CD4-positive, alpha-beta memory T cell (primary cell): ENCODE measurements at regions not wholly inside any gene's neighbourhood (a gene's known extent, or its start where the extent isn't known, plus 50 kb on each side); places are given as distances from the start of the nearest gene placed in this dataset.

Experiments
- CTCF ChIA-PET: fragments of 350-600 bp; sonication (Branson Sonifier 250); formaldehyde crosslinking; loops from one replicate; lab custom pipeline; 2021; ENCODE audit warnings: inconsistent platforms; ENCODE audit not compliant: partially characterized antibody; lab: Charles Lee
- POLR2A ChIA-PET: fragments of 350-600 bp; sonication (Branson Sonifier 250); formaldehyde crosslinking; loops from one replicate; lab custom pipeline; 2021; ENCODE audit not compliant: partially characterized antibody; lab: Charles Lee
- DNase-seq, 5 donors: peaks; one replicate each; pipeline versions ENCODE4 v3.0.0 to v3.0.0-alpha.2; 2020 to 2022; ENCODE audit warnings: mixed read lengths in 1 of 5
- H3K27ac ChIP-seq: one replicate; pipeline ENCODE4 v1.7.0; 2013; ENCODE audit warnings: low read depth, low read length
- H3K27me3 ChIP-seq: 2 replicates; pipeline ENCODE4 v1.7.0; 2013; ENCODE audit warnings: mild to moderate bottlenecking, low read length, moderate library complexity; ENCODE audit not compliant: insufficient read depth
- H3K36me3 ChIP-seq: 2 replicates; pipeline ENCODE4 v1.7.0; 2013; ENCODE audit warnings: mild to moderate bottlenecking, low read length, moderate library complexity; ENCODE audit not compliant: insufficient read depth
- H3K4me1 ChIP-seq: 2 replicates; pipeline ENCODE4 v1.7.0; 2013; ENCODE audit warnings: mild to moderate bottlenecking, low read length, moderate library complexity; ENCODE audit not compliant: insufficient read depth
- H3K4me3 ChIP-seq, 2 donors: one replicate each; pipeline ENCODE4 v1.7.0; 2013; ENCODE audit warnings: low read length in 2 of 2, mild to moderate bottlenecking in 1 of 2
- H3K9me3 ChIP-seq, 2 donors: one replicate each; pipeline ENCODE4 v1.7.0; 2013; ENCODE audit warnings: low read length in 2 of 2, control low read depth in 1 of 2; ENCODE audit not compliant: control insufficient read depth in 1 of 2
- H3K27ac Mint-ChIP-seq, 7 donors: one replicate each; pipeline ENCODE4 v1.8.0; 2020 to 2021; ENCODE audit warnings: mixed read lengths in 7 of 7, mild to moderate bottlenecking in 6 of 7, inconsistent platforms in 3 of 7, moderate library complexity in 3 of 7
- H3K27me3 Mint-ChIP-seq, 2 donors: one replicate each; pipeline ENCODE4 v1.8.0; 2020 to 2021; ENCODE audit warnings: mixed read lengths in 2 of 2
- H3K36me3 Mint-ChIP-seq, 2 donors: one replicate each; pipeline ENCODE4 v1.8.0; 2020 to 2021; ENCODE audit warnings: mixed read lengths in 2 of 2, inconsistent platforms in 1 of 2, mild to moderate bottlenecking in 1 of 2
- H3K4me1 Mint-ChIP-seq, 4 donors: one replicate each; pipeline ENCODE4 v1.8.0; 2020 to 2021; ENCODE audit warnings: mixed read lengths in 4 of 4, mild to moderate bottlenecking in 1 of 4
- H3K4me3 Mint-ChIP-seq, 8 donors: one replicate each; pipeline ENCODE4 v1.8.0; 2020 to 2021; ENCODE audit warnings: mixed read lengths in 8 of 8, mild to moderate bottlenecking in 7 of 8, moderate library complexity in 6 of 8, inconsistent platforms in 3 of 8
- H3K9me3 Mint-ChIP-seq, 8 donors: one replicate each; pipeline ENCODE4 v1.8.0; 2020 to 2021; ENCODE audit warnings: mixed read lengths in 8 of 8, mild to moderate bottlenecking in 5 of 8, inconsistent platforms in 3 of 8, moderate library complexity in 1 of 8
- intact Hi-C: fragments of 100-400 bp; cut with micrococcal nuclease; formaldehyde crosslinking; loops from one replicate; pipeline ENCODE4 v1.15.1; 2023

DNA sequence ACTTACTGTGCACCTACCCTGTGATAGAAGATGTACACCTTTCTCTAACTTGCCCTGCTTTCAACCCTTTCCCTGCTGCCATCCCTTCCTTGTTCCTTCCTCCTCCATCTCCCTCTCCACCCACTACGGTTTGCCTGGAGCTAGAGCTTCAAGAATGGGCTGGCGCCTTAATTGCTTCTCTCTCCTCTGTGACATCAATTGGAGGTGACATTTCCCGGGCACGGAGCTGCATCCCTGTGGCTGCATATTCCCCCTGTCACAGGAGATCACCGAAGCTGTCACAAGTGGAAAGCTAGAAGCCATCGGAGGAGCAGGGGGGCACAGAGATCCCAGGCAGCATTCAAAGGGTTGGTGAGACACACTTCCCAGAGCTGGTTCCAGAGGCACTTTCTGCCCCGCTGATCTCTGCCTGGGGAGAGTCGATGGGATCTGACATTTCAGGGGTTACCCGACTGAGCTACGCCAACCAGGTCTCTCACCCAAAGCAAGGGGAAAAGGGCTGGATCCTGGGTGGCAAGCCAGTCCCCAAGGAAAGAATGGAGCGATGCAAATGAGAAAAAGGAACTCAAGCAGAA lies 604.9 kb downstream of the MED13L start:
- H3K4me1 Mint-ChIP-seq, result peaks cover 0 to 1% (median 0%) of the 10 kb centered on the region in 4 donors
- H3K4me3 ChIP-seq, result no peak overlapping the region
- no peak overlapping the region for H3K27ac ChIP-seq
- ChIA-PET POLR2A (no interaction called here), CTCF (no interaction called here)
- H3K9me3 Mint-ChIP-seq, result peaks cover 0 to 7% (median 4%) of the 10 kb centered on the region in 8 donors
- H3K27me3 Mint-ChIP-seq, result peaks cover 0 to 1% of the 10 kb centered on the region in 2 donors
- no peak overlapping the region for H3K27ac Mint-ChIP-seq
- H3K4me3 Mint-ChIP-seq, result no peak overlapping the region
- no peaks in the 10 kb centered on the region for H3K36me3 Mint-ChIP-seq
- no peaks in the 10 kb centered on the region for H3K9me3 ChIP-seq
- DNase-seq, result no peak
- no peaks in the 10 kb centered on the region for H3K36me3 ChIP-seq
- H3K27me3 ChIP-seq, result no peaks in the 10 kb centered on the region
- no peaks in the 10 kb centered on the region for H3K4me1 ChIP-seq
- intact Hi-C loops, result no loop called here

DNA sequence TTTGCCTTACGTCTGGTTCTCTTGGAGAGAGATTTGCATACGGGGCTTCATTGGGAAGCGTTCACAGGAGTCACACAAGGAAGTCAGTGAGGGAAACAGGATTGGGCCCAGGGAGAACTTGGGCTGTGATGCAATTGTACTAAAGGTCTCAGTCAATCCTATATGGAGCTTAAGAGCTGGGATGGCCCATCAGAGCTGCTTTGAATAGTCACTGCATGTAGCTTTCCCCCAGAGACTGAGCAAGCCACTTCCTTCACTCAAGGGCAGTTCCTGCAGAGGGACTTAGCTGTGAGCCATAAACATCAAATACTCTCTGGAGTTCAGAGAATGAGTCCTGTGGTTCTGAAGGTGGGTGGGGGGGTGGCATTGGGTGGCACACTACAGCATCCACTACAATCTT lies 605.4 kb downstream of the MED13L start:
- Histone ChIP-seq H3K9me3 (no peaks in the 10 kb centered on the region), H3K4me1 (no peaks in the 10 kb centered on the region), H3K27me3 (no peaks in the 10 kb centered on the region), H3K27ac (no peak overlapping the region), H3K36me3 (no peaks in the 10 kb centered on the region), H3K4me3 (no peak overlapping the region)
- Mint-ChIP-seq H3K36me3 (no peaks in the 10 kb centered on the region), H3K4me1 (peaks cover 0 to 1% (median 0%) of the 10 kb centered on the region in 4 donors), H3K9me3 (peaks cover 0 to 7% (median 4%) of the 10 kb centered on the region in 8 donors), H3K4me3 (no peak overlapping the region), H3K27ac (no peak overlapping the region), H3K27me3 (peaks cover 0 to 1% of the 10 kb centered on the region in 2 donors)
- intact Hi-C loops, result no loop called here
- no peak for DNase-seq
- POLR2A ChIA-PET, result no interaction called here
- CTCF ChIA-PET, result no interaction called here

- H3K36me3 Mint-ChIP-seq, result no peaks in the 10 kb centered on the region
- H3K4me1 Mint-ChIP-seq, result peaks cover 0 to 1% (median 0%) of the 10 kb centered on the region in 4 donors
- H3K9me3 ChIP-seq, result no peaks in the 10 kb centered on the region
- H3K36me3 ChIP-seq, result no peaks in the 10 kb centered on the region
- ChIA-PET POLR2A (no interaction called here), CTCF (no interaction called here)
- H3K27me3 ChIP-seq, result no peaks in the 10 kb centered on the region
- intact Hi-C loops, result no loop called here
- no peak overlapping the region for H3K4me3 ChIP-seq
- H3K27ac ChIP-seq, result no peak overlapping the region
- no peak overlapping the region for H3K4me3 Mint-ChIP-seq
- H3K4me1 ChIP-seq, result no peaks in the 10 kb centered on the region
- no peak overlapping the region for H3K27ac Mint-ChIP-seq
- no peak for DNase-seq
- no peaks in the 10 kb centered on the region for H3K27me3 Mint-ChIP-seq
- H3K9me3 Mint-ChIP-seq, result peaks cover 0 to 7% (median 1%) of the 10 kb centered on the region in 8 donors
These were observed 606.6 kb downstream of the MED13L start for GRCh38 chr12:115670869-115671268.

GRCh38 chr12:115667116-115667515 lies 610.4 kb downstream of the MED13L start:
- Mint-ChIP-seq H3K9me3 (peaks cover 0 to 7% (median under 1%) of the 10 kb centered on the region in 8 donors), H3K4me1 (peaks cover 0 to 1% (median 0%) of the 10 kb centered on the region in 4 donors), H3K27ac (no peak overlapping the region), H3K4me3 (no peak overlapping the region), H3K36me3 (no peaks in the 10 kb centered on the region), H3K27me3 (peaks cover 0 to 1% of the 10 kb centered on the region in 2 donors)
- Histone ChIP-seq H3K27ac (no peak overlapping the region), H3K36me3 (no peaks in the 10 kb centered on the region), H3K4me1 (no peaks in the 10 kb centered on the region), H3K9me3 (no peaks in the 10 kb centered on the region), H3K4me3 (no peak overlapping the region), H3K27me3 (no peaks in the 10 kb centered on the region)
- intact Hi-C loops, result no loop called here
- ChIA-PET POLR2A (no interaction called here), CTCF (no interaction called here)
- no peak for DNase-seq

GRCh38 chr12:115666168-115666567 lies 611.3 kb downstream of the MED13L start:
- Mint-ChIP-seq H3K9me3 (peaks cover 0 to 8% (median under 1%) of the 10 kb centered on the region in 8 donors), H3K4me3 (no peak overlapping the region), H3K27me3 (peaks cover 0 to 1% of the 10 kb centered on the region in 2 donors), H3K4me1 (peaks cover 0 to 1% (median 0%) of the 10 kb centered on the region in 4 donors), H3K36me3 (no peaks in the 10 kb centered on the region), H3K27ac (no peak overlapping the region)
- no peaks in the 10 kb centered on the region for H3K9me3 ChIP-seq
- no peaks in the 10 kb centered on the region for H3K4me1 ChIP-seq
- DNase-seq, result no peak
- no peaks in the 10 kb centered on the region for H3K36me3 ChIP-seq
- intact Hi-C loops, result no loop called here
- no peaks in the 10 kb centered on the region for H3K27me3 ChIP-seq
- no peak overlapping the region for H3K4me3 ChIP-seq
- H3K27ac ChIP-seq, result no peak overlapping the region
- POLR2A ChIA-PET, result no interaction called here
- CTCF ChIA-PET, result no interaction called here

- H3K27me3 ChIP-seq, result no peaks in the 10 kb centered on the region
- H3K4me3 ChIP-seq, result no peak overlapping the region
- H3K36me3 ChIP-seq, result no peaks in the 10 kb centered on the region
- H3K9me3 ChIP-seq, result no peaks in the 10 kb centered on the region
- Mint-ChIP-seq H3K4me3 (no peak overlapping the region), H3K36me3 (no peaks in the 10 kb centered on the region), H3K27ac (no peak overlapping the region), H3K9me3 (peaks cover 0 to 13% (median 4%) of the 10 kb centered on the region in 8 donors), H3K27me3 (peaks cover 0 to 1% of the 10 kb centered on the region in 2 donors), H3K4me1 (no peaks in the 10 kb centered on the region)
- H3K4me1 ChIP-seq, result no peaks in the 10 kb centered on the region
- DNase-seq, result no peak
- CTCF ChIA-PET, result no interaction called here
- intact Hi-C loops, result no loop called here
- H3K27ac ChIP-seq, result no peak overlapping the region
- POLR2A ChIA-PET, result no interaction called here
These were observed 616.4 kb downstream of the MED13L start for GRCh38 chr12:115661112-115661511.

DNA sequence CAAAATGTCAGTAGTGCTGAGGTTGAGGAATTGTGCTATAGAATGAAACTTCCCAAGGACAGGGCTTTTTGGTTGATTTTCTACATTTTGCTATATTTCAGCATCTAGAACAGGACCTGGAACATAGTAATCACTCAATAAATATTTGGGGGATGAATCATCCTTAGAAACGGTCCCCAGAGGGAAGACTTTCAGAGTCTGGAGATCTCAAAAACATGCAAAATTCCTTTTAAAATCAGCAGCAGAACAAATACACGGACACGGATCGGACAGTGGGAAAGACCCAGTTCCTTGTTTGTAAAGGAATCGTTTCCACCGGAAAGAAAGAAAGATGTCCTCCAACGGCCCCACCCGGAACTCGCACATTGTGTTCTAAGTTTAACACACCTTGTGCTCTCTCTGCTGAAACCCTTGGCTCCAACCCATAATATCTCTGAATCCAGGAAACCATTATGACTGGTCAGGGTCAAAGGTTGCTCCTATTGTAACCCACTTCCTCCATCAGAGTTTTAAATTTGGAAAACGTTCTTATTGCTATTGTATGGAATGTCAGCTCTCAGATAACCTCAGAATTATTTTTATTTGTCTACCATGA lies 617.2 kb downstream of the MED13L start:
- Mint-ChIP-seq H3K4me3 (no peak overlapping the region), H3K9me3 (peaks cover 0 to 13% (median 4%) of the 10 kb centered on the region in 8 donors), H3K27ac (no peak overlapping the region), H3K27me3 (peaks cover 0 to 1% of the 10 kb centered on the region in 2 donors), H3K36me3 (no peaks in the 10 kb centered on the region), H3K4me1 (no peaks in the 10 kb centered on the region)
- Histone ChIP-seq H3K4me3 (no peak overlapping the region), H3K9me3 (no peaks in the 10 kb centered on the region), H3K27ac (no peak overlapping the region), H3K36me3 (no peaks in the 10 kb centered on the region), H3K27me3 (no peaks in the 10 kb centered on the region), H3K4me1 (no peaks in the 10 kb centered on the region)
- intact Hi-C loops, result no loop called here
- DNase-seq, result no peak
- CTCF ChIA-PET, result no interaction called here
- POLR2A ChIA-PET, result no interaction called here
